PC-9 (cell line): ENCODE measurements at regions not wholly inside any gene's neighbourhood (a gene's known extent, or its start where the extent isn't known, plus 50 kb on each side); places are given as distances from the start of the nearest gene placed in this dataset.

Source experiments
- CTCF ChIP-seq: fragments of 200-600 bp; sonication (generic); conservative IDR thresholded peaks from 2 replicates; pipeline ENCODE4 v1.6.1; 2017; ENCODE audit warnings: mixed run types, antibody characterized with exemption, mild to moderate bottlenecking, moderate library complexity
- EZH2 ChIP-seq: fragments of 200-600 bp; sonication (generic); IDR thresholded peaks from 2 replicates; pipeline ENCODE4 v1.8.0; 2017; ENCODE audit warnings: antibody characterized with exemption, low read depth

- TF ChIP-seq CTCF (no peak), EZH2 (no peak)
Measured at GRCh38 chr3:105285653-105286241, 81.0 kb upstream of the ALCAM start.
